Mammary epithelial cell (primary cell): ENCODE measurements at regions not wholly inside any gene's neighbourhood (a gene's known extent, or its start where the extent isn't known, plus 50 kb on each side); places are given as distances from the start of the nearest gene placed in this dataset.

Source experiments
- CTCF ChIP-seq, 2 donors: IDR thresholded peaks in 1 of 2; conservative IDR thresholded peaks in 1 of 2; 2 replicates each; pipeline ENCODE4 v1.5.1; 2011 to 2012; ENCODE audit warnings: inconsistent platforms in 2 of 2, low read length in 2 of 2, mild to moderate bottlenecking in 2 of 2, control low read depth in 1 of 2, low read depth in 1 of 2; ENCODE audit not compliant: insufficient read depth in 1 of 2; ENCODE audit errors: extremely low read depth in 1 of 2
- EZH2 ChIP-seq: IDR thresholded peaks from 2 replicates; pipeline ENCODE4 v1.6.1; 2012; ENCODE audit warnings: low read length, inconsistent platforms, borderline replicate concordance

GRCh38 chr2:65580824-65581223 is 148.4 kb upstream of the SPRED2 start:
- TF ChIP-seq CTCF (conservative IDR thresholded peaks at IDR 0.05 in 1 of 2, IDR thresholded peaks at IDR 0.05 in 1 of 2; ENCODE audit: extremely low read depth in 1 of 2, insufficient read depth in 1 of 2, low read depth in 1 of 2, low read length in 2 of 2) (no peak), EZH2 (no peak)
